ENCODE measurements at regions not wholly inside any gene's neighbourhood (a gene's known extent, or its start where the extent isn't known, plus 50 kb on each side); places are given as distances from the start of the nearest gene placed in this dataset.
"Not testable (repeated sequence)": the region's sequence is repeated elsewhere in the genome, so short reads cannot be mapped to it uniquely, and the experiment has no call there.

GRCh38 chr10:109809954-109810353 lies 113.4 kb downstream of the XPNPEP1 start:
- not testable (repeated sequence) for DNase-seq (ENCODE audit: low read depth)

GRCh38 chr10:109801191-109801590 lies 122.1 kb downstream of the XPNPEP1 start:
- DNase-seq (ENCODE audit: low read depth) = not testable (repeated sequence)

DNA sequence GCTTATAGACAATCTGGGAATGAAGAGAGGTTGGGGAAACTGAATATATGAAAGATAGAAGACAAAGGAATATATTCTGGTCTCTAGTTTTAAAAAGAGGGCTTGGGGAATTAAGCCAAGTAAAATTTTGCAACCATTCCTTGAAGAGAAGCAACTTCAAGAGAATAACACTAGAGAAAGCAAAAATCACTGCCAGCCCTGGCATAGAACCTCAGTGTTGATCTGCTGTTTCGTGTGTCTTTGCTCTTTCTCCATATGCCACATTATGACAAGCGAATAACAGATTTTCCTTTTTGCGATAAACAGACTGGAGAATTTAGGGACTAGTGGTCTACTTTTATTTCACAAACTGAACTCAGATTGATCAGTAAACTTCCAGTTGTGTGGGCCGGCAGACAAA lies 132.7 kb downstream of the XPNPEP1 start:
- DNase-seq (ENCODE audit: low read depth) = no peak

GRCh38 chr10:109784236-109784635 lies 139.1 kb downstream of the XPNPEP1 start:
- peak; percentile 9 for DNase-seq (ENCODE audit: low read depth)

GRCh38 chr10:109783286-109783685 lies 140.0 kb downstream of the XPNPEP1 start:
- DNase-seq (ENCODE audit: low read depth) = no peak

- DNase-seq (ENCODE audit: low read depth) = no peak
Observed at GRCh38 chr10:109780997-109781396, 142.3 kb downstream of the XPNPEP1 start.

DNA sequence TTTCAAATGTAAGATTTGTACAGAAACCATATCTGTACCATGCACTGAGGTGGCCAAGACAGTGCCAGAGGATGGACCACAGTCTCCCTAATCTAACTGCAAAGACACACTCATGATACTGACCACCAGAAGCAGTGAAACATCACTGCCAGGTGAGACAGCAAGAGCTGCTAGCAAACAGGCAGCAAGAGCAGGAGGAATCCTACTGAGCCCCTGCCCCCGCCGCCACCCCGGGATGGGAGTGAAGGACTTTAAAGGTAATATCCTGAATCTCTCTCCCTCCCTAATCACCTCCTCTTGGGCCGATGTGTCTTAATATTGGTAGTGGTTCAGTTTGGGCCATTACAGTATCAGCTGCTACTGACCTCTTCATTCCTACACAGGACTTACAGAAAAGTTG lies 144.3 kb downstream of the XPNPEP1 start:
- no peak for DNase-seq (ENCODE audit: low read depth)

DNA sequence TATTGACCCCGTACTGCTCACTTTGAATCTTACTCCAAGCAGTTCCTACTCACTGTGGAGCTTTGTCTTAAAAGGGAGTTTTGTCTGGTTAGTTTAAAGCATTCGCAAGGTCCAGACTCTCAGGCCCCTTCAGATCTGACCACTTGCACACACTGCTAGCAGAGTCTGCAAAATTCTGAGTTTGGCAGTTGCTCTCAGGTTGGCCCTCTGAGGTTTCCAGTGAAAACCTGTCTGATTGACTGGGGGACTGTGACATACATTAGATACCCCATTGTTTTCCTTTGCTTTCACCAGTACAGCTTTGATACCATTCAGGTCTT lies 149.2 kb downstream of the XPNPEP1 start:
- DNase-seq (ENCODE audit: low read depth) = no peak

GRCh38 chr10:109773288-109774120 lies 149.8 kb downstream of the XPNPEP1 start:
- peak; percentile 41 for DNase-seq (ENCODE audit: low read depth)

DNA sequence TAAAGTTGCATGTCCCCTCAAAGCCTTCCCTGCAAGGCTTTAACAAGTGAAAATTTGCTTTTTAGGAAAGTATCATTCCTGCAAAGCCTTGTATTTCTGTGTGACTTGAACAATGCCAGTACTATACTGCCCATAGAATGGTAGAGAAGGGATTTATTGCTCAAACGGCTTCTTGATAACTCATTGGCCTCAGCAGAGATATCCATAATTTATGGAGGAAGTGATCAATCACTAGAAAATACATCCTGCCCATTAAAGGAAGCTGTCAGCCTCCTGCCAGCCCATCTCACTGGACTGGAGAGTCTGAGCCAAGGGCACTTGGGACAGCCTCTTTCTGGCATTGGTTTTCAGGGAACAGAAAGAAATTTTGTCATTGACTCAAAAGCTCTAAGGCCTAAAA lies 152.6 kb downstream of the XPNPEP1 start:
- DNase-seq (ENCODE audit: low read depth) = no peak

- DNase-seq (ENCODE audit: low read depth) = peak; percentile 32
Observed at GRCh38 chr10:109769966-109770365, 153.3 kb downstream of the XPNPEP1 start.

DNA sequence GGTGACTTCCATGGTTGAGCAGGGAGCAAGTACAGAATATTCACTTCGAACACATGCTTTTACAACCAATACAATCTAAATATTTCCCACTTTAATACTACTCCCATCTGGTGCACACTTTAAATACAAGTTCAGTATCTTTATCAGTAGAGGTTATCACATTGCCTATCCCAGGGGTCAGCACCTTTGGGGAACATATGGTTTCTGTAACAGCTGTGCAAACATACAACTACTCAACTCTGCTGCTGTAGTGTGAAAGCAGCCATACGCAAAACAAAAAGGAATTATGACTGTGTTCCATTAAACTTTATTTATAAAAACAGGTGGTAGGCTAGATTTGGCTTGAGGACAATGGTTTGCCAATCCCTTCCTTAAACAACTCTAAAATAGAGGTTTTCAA lies 157.5 kb downstream of the XPNPEP1 start:
- DNase-seq (ENCODE audit: low read depth) = peak; percentile 43

- DNase-seq (ENCODE audit: low read depth) = no peak
Observed at GRCh38 chr10:109762555-109762954, 160.8 kb downstream of the XPNPEP1 start.

DNA sequence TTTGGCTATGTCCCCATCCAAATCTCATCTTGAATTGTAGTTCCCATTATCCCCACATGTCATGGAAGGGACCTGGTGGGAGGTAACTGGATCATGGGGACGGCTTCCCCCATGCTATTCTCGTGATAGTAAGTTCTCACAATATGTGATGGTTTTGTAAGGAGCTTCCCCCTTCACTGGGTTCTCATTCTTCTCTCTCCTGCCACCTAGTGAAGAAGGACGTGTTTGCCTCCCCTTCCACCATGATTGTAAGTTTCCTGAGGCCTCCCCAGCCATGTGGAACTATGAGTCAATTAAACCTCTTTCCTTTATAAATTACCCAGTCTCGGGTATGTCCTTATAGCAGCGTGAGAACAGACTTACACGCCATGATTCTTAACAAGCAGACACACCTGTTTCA lies 165.6 kb downstream of the XPNPEP1 start:
- DNase-seq (ENCODE audit: low read depth) = peak; percentile 32

DNA sequence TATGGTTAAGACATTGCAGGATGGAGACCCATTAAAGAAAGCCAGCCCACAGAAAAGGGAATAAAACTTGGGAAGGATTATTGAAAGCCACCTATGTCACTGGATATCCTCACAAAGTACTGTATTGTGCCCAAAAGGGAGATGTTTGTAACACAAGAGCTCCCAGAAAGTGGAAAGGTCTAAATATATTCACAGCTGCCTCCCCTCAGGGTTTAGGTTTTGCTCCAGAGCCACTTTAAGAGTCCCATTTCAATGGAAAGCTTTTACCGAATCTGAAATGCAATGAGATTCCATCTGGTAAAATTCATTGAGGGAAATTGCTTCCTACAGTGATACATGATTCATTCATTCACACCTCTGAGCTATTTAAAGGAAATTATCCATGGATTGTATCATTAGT lies 176.4 kb downstream of the XPNPEP1 start:
- DNase-seq (ENCODE audit: low read depth) = no peak

DNA sequence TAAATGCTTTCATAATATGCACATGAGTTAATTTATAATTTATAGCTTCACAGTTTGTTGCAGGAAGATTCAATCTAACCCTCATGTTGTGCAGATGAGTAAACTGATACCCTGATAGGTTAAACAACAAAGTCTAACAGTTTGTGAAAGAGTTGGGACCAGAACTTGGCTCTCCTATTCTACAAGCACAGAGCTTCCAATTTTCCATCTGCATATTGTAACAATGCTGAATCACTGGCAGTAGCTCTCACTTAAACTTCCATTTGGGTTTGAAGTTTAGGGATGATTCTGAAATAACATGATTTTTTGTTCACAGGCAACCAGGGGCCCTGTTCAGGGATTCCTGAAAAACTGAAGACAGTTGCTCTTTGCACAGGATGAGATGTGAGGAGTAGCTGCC lies 179.3 kb downstream of the XPNPEP1 start:
- no peak for DNase-seq (ENCODE audit: low read depth)

- no peak for DNase-seq (ENCODE audit: low read depth)
Observed at GRCh38 chr10:109743574-109743973, 179.7 kb downstream of the XPNPEP1 start.

DNA sequence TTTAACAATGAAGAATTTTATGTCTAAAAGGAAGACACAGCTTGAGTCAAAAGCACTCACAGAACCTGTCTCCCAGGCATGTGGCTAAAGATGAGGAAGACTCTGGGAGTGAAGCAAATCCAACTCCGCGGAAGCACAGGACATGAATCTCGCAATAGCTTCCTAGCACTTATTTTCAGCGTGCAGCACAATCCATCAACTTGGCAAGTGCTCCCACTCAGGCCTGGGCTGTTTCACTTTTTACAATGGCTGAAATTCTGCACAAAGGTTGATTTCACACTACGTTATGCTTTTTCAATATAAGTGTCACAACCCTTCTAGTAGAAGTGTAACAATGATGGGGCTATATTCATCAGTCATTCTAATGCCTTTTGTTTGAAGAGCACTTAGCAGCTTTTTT lies 180.2 kb downstream of the XPNPEP1 start:
- DNase-seq (ENCODE audit: low read depth) = no peak

DNA sequence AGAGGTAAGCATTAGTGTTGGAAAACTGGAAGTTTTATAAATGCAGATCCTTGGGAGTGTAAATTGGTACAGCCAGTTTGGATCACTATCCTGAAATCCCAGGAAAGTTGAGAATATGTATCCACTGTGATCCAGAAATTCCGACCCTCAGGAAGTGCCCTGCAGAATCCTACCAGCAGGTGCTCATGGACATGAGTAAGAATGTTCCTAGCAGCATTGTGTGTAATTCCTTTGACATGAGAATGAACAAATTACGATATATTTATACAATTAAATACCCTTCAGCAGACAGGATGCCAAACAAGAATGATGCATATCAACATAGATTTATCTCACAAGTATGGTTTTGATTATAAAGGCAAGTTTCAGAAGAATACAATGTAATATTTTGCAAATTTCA lies 181.6 kb downstream of the XPNPEP1 start:
- DNase-seq (ENCODE audit: low read depth) = peak; percentile 35

- DNase-seq (ENCODE audit: low read depth) = peak; percentile 85
Observed at GRCh38 chr10:109740436-109740835, 182.9 kb downstream of the XPNPEP1 start.

DNA sequence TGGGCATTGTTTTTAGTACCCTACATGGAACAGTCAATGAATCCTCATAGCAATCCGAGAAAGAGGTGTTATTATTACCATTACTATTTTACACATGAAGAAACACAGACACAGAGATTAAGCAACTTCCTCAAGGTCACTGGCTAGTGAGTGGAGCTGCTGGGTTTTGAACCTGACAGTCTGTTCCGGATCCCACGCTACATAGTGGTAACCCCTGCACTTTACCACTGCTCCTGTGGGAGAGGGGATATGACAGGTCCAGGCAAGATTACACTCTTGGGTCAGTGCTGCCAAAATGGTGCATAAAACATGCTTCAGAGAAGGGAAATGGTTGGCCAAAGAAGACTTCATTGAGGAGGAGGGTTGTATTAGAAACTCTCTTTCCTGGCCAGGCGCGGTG lies 185.7 kb downstream of the XPNPEP1 start:
- DNase-seq (ENCODE audit: low read depth) = no peak

- no peak for DNase-seq (ENCODE audit: low read depth)
Observed at GRCh38 chr10:109737009-109737408, 186.3 kb downstream of the XPNPEP1 start.

DNA sequence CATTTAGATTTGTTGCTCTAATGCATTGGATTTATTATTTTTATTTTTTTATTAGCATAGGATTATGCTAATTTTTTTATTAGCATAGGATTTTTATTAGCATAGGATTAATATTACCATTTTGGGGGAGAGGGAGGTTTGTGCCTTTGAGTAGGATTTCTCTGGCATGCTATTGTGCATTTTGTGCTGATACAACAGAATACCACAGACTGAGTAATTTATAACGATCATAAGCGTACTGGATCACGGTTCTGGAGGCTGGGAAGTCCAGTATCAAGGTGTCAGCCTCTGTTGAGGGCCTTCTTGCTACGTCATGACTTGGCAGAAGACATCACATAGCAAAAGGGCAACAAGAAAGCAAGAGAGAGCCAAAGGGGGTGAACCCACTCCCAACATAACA lies 187.5 kb downstream of the XPNPEP1 start:
- DNase-seq (ENCODE audit: low read depth) = no peak
